ENCODE measurements at regions not wholly inside any gene's neighbourhood (a gene's known extent, or its start where the extent isn't known, plus 50 kb on each side); places are given as distances from the start of the nearest gene placed in this dataset.

GRCh38 chr19:27896091-27896490 lies 1316.9 kb downstream of the UQCRFS1 start:
- no peak for DNase-seq (ENCODE audit: extremely low read depth in 1 of 2, low read depth in 1 of 2)

DNA sequence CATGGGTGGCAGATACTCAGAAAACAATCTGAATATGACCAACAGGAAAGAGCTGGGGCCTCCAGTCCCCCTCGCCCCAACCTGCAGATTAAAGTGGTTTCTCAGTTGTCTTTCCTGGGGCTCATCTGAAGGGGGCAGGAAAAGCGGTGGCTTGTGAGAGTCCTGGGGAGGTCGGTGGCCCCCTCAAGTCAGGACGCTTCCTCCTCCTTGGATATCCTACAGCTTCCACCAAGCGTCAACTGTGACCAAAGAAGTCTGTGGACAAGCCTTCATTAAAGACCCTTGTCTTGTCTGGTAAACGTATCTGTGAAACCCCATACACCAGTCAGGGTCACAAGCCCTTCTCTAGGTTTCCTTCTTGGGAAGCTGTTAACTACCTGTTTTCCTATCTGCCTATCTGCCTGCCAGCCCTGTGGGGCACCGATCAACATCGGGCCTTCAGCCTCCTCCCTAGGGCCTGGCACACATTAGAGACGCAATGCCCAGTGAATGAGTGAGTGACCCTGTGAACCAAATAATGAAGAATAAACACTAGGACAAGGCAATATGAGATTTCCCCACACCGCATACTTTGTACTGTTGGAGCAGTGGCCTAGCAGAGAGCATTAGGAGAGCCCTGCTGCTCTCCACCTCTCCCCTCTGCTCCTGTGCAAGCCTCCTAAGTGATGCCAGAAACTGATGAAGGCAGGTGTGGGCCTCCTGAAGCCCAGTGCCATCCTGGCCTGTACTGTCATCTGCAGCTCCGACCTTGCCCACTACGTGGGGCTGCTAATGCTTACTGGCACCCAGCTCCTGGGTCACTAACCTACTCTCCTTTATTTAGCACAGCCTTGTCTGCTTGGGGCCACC lies 1317.8 kb downstream of the UQCRFS1 start:
- no peak for DNase-seq (ENCODE audit: extremely low read depth in 1 of 2, low read depth in 1 of 2)

- DNase-seq (ENCODE audit: extremely low read depth in 1 of 2, low read depth in 1 of 2): no peak
Observed at GRCh38 chr19:27892500-27892899, 1320.5 kb downstream of the UQCRFS1 start.

GRCh38 chr19:27891411-27891810 lies 1321.5 kb downstream of the UQCRFS1 start:
- DNase-seq (ENCODE audit: extremely low read depth in 1 of 2, low read depth in 1 of 2): no peak

DNA sequence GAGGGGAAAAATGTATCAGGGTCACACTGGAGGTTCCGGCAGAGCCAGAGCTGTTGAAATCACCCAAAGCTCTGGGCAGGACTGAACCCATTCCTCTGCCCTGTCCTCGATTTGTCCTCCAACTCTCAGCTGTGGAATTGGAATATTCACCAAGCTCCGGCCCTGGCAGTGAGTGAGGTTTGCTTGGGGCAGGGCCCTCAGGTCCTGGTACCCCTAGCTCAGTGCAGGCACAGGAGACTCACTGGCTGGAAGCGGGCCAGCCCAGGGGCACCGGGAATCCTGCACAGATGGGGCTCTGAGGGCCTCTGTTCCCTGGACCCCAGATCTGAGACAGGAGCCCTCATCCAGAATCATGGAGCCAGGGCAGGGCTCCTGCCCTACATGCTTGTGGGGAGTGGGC lies 1322.3 kb downstream of the UQCRFS1 start:
- no peak for DNase-seq (ENCODE audit: extremely low read depth in 1 of 2, low read depth in 1 of 2)

GRCh38 chr19:27890206-27890605 lies 1322.7 kb downstream of the UQCRFS1 start:
- no peak for DNase-seq (ENCODE audit: extremely low read depth in 1 of 2, low read depth in 1 of 2)

DNA sequence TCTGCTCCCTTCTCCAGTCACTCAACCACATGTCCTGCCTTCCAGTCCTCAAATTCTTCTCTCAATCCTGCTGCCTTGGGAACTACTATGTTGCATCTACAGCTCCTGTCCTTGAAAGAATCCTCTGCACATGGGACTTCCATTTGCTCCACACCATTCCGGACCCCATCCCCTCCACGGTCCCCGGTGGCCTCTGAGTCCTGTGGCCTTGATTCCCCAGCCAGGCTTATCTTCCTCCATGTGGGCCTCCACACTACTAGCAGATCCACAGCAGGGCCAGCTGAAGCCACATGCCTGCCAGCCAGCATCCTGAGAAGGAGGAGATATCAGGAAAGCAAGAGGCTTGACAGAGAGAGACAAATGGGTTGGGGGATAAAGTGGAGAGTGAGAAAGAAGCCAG lies 1323.8 kb downstream of the UQCRFS1 start:
- no peak for DNase-seq (ENCODE audit: extremely low read depth in 1 of 2, low read depth in 1 of 2)

GRCh38 chr19:27887946-27888345 lies 1325.0 kb downstream of the UQCRFS1 start:
- DNase-seq (ENCODE audit: extremely low read depth in 1 of 2, low read depth in 1 of 2): no peak

DNA sequence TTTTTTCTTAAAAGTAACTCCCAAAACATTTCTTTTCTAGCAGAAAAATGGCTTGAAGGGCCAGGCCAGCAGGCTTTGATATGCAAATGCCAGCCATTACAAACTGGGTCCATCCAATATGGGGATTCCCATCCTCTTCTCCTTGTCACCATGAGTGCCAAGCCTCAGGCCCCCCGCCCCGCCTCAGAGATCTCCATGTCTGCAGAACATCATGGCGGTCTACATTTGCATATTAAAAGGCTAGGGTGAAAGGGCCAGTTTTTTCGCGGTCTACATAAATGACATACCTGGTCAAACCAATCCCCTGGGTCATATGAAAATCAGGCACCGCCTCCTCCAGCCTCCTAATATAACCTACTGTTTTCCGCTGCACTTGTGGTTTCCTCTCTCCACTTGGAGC lies 1327.6 kb downstream of the UQCRFS1 start:
- no peak for DNase-seq (ENCODE audit: extremely low read depth in 1 of 2, low read depth in 1 of 2)

DNA sequence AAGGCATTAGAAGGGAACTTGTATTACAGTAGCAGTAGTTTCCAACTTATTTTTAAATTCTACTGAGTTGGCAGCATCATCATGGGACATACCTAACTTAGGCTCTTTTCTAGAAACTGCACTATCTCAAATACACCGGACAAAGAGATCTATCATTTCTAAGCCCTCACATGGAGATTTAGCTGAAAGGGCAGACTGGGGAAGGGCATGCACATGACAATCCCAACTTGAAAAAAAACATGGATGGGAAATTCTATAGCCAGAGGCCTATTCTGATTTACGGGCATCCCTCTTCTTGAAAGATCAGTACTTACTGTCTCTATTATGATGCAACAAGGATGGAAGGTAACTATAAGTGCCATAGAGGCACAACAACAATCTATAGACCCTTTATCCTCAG lies 1328.6 kb downstream of the UQCRFS1 start:
- no peak for DNase-seq (ENCODE audit: extremely low read depth in 1 of 2, low read depth in 1 of 2)

DNA sequence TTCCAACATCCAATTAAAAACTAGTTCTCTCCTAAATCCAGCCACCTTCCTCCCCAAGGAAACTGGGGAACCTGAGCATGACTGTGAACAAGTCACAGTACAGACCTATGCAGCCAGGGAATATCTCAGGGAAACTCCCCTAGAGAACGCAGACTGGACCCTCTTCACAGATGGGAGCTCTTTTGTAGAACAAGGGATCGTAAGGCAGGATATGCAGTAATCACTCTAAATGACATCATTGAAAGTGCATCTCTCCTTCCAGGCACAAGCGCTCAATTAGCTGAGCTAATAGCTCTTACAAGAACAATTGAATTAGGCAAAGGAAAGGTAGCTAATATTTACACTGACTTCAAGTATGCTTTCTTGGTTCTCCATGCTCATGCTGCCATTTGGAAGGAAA lies 1331.7 kb downstream of the UQCRFS1 start:
- DNase-seq (ENCODE audit: extremely low read depth in 1 of 2, low read depth in 1 of 2): no peak

- DNase-seq (ENCODE audit: extremely low read depth in 1 of 2, low read depth in 1 of 2): no peak
Observed at GRCh38 chr19:27876976-27877512, 1335.9 kb downstream of the UQCRFS1 start.

GRCh38 chr19:27876489-27876888 lies 1336.5 kb downstream of the UQCRFS1 start:
- no peak for DNase-seq (ENCODE audit: extremely low read depth in 1 of 2, low read depth in 1 of 2)

DNA sequence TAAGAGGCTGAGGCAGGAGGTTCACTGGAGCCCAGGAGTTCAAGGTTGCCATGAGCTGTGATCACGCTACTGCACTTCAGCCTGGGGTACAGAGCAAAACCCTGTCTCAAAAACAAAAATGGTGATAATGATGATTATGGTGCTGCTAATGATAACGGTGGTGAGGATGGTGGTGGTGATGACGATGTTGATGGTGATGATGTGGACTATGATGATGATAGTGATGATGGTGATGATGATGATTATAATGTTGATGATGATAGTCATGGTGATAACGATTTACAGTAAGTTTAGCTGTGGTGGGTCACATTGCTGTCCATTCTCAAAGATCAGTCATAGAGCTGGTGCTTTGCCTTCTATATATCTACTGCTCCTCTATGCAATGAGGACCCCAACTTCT lies 1340.6 kb downstream of the UQCRFS1 start:
- DNase-seq (ENCODE audit: extremely low read depth in 1 of 2, low read depth in 1 of 2): no peak

- no peak for DNase-seq (ENCODE audit: extremely low read depth in 1 of 2, low read depth in 1 of 2)
Observed at GRCh38 chr19:27870293-27870692, 1342.7 kb downstream of the UQCRFS1 start.

- DNase-seq (ENCODE audit: extremely low read depth in 1 of 2, low read depth in 1 of 2): no peak
Observed at GRCh38 chr19:27868007-27868406, 1344.9 kb downstream of the UQCRFS1 start.

DNA sequence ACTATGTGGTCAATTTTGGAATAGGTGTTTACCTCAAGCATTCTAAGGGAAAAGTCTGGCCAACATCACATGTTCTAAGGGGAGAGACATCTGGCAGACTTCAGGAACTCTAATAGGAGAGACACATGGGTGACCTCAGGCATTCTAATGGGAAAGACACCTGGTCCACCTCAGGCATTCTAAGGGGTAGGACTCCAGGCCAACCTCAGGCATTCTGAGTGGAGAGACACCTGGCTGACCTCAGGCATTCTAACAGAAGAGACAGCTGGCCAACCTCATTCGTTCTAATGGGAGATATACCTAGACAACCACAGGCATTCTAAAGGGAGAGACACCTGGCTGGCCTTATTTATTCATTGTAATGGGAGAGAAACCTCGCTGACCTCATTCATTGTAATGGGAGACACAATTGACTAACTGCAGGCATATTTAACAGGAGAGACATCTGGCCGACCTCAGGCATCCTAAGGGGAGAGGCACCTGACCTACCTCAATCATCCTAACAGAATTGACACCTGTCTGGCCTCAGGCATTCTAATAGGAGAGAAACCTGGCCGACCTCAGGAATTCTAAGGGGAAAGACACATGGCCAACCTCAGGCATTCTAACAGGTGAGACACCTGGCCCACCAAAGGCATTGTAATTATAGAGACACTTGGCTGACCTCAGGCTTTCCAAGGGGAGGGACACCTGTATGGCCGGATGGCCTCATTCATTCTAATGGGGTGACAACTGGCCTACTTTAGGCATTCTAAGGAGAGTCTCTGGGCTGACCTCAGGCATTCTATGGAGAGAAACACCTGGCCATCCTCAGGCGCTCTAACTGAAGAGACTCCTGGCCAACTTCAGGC lies 1346.8 kb downstream of the UQCRFS1 start:
- no peak for DNase-seq (ENCODE audit: extremely low read depth in 1 of 2, low read depth in 1 of 2)

GRCh38 chr19:27861411-27861975 lies 1351.5 kb downstream of the UQCRFS1 start:
- no peak for DNase-seq (ENCODE audit: extremely low read depth in 1 of 2, low read depth in 1 of 2)

GRCh38 chr19:27860309-27860934 lies 1352.5 kb downstream of the UQCRFS1 start:
- no peak for DNase-seq (ENCODE audit: extremely low read depth in 1 of 2, low read depth in 1 of 2)

DNA sequence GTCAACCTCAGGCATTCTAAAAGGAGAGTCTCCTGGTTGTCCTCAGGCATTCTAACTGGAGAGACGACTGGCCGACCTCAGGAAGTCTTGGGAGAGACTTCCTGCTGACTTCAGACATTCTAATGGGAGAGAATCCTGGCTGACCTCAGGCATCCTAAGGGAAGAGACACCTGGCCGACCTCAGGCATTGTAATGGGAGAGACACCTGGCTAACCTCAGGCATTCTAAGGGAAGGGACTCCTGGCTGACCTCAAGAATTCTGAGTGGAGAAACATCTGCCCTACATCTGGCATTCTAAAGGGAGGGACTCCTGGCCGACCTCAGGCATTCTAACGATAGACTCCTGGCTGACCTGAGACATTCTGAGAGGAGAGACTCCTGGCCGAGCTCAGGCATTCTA lies 1353.3 kb downstream of the UQCRFS1 start:
- DNase-seq (ENCODE audit: extremely low read depth in 1 of 2, low read depth in 1 of 2): no peak

- no peak for DNase-seq (ENCODE audit: extremely low read depth in 1 of 2, low read depth in 1 of 2)
Observed at GRCh38 chr19:27858981-27859581, 1353.9 kb downstream of the UQCRFS1 start.

Data from activated CD8-positive, alpha-beta memory T cell treated with anti-CD3 and anti-CD28 coated beads for 1 hour (primary cell).